DMS53 treated with DMSO at 0.1 percent for 48 hours (cell line): ENCODE measurements at regions not wholly inside any gene's neighbourhood (a gene's known extent, or its start where the extent isn't known, plus 50 kb on each side); places are given as distances from the start of the nearest gene placed in this dataset.

Experiments
- DNase-seq: peaks from one replicate; lab custom pipeline; 2025; ENCODE audit not compliant: unreplicated experiment; lab: John Stamatoyannopoulos, UW

GRCh38 chr14:54207476-54208462 lies 189.0 kb upstream of the CDKN3 start:
- DNase-seq, result no peak

GRCh38 chr14:54208751-54209150 lies 188.1 kb upstream of the CDKN3 start:
- no peak for DNase-seq

GRCh38 chr14:54209511-54210250 lies 187.1 kb upstream of the CDKN3 start:
- no peak for DNase-seq

- DNase-seq, result no peak
Observed at GRCh38 chr14:54211551-54212308, 185.1 kb upstream of the CDKN3 start.

- no peak for DNase-seq
Observed at GRCh38 chr14:54213536-54213935, 183.3 kb upstream of the CDKN3 start.

- no peak for DNase-seq
Observed at GRCh38 chr14:54216827-54217226, 180.0 kb upstream of the CDKN3 start.

GRCh38 chr14:54219261-54220070 lies 177.3 kb upstream of the CDKN3 start:
- no peak for DNase-seq

- DNase-seq, result no peak
Observed at GRCh38 chr14:54220071-54220703, 176.6 kb upstream of the CDKN3 start.

- no peak for DNase-seq
Observed at GRCh38 chr14:54220704-54221431, 175.9 kb upstream of the CDKN3 start.

GRCh38 chr14:54221432-54221803 lies 175.4 kb upstream of the CDKN3 start:
- no peak for DNase-seq

GRCh38 chr14:54221971-54222370 lies 174.8 kb upstream of the CDKN3 start:
- DNase-seq, result no peak

GRCh38 chr14:54223831-54224402 lies 172.9 kb upstream of the CDKN3 start:
- DNase-seq, result no peak

- DNase-seq, result no peak
Observed at GRCh38 chr14:54225457-54226060, 171.2 kb upstream of the CDKN3 start.

- no peak for DNase-seq
Observed at GRCh38 chr14:54226103-54226502, 170.7 kb upstream of the CDKN3 start.

GRCh38 chr14:54226558-54226957 lies 170.2 kb upstream of the CDKN3 start:
- no peak for DNase-seq

GRCh38 chr14:54229136-54229535 lies 167.7 kb upstream of the CDKN3 start:
- DNase-seq, result no peak

- DNase-seq, result no peak
Observed at GRCh38 chr14:54230645-54231044, 166.2 kb upstream of the CDKN3 start.

GRCh38 chr14:54232735-54233134 lies 164.1 kb upstream of the CDKN3 start:
- no peak for DNase-seq

- DNase-seq, result no peak
Observed at GRCh38 chr14:54241517-54241916, 155.3 kb upstream of the CDKN3 start.
